Gastroesophageal sphincter (tissue), 3 donors: ENCODE measurements at regions not wholly inside any gene's neighbourhood (a gene's known extent, or its start where the extent isn't known, plus 50 kb on each side); places are given as distances from the start of the nearest gene placed in this dataset.

Source experiments
- EP300 ChIP-seq: sonication (generic); formaldehyde crosslinking; IDR thresholded peaks from one replicate; pipeline ENCODE4 v1.6.1; 2017; ENCODE audit warnings: antibody characterized with exemption, mild to moderate bottlenecking
- POLR2A ChIP-seq, 2 donors: fragments of 450-650 bp; IDR thresholded peaks; one replicate each; pipeline ENCODE4 v1.6.1; 2017; ENCODE audit warnings: antibody characterized with exemption in 2 of 2, mild to moderate bottlenecking in 2 of 2, moderate library complexity in 1 of 2
- POLR2AphosphoS5 ChIP-seq: sonication (generic); formaldehyde crosslinking; IDR thresholded peaks from one replicate; pipeline ENCODE4 v1.6.1; 2017; ENCODE audit warnings: antibody characterized with exemption
- TF ChIP-seq, protein P1 (sequence below), 4 experiments: fragments of 200-600 bp in 2 of 4; fragments of 450-650 bp in 2 of 4; sonication (generic) in 1 of 4; IDR thresholded peaks; one replicate each; pipeline ENCODE4 v1.5.1; 2017 to 2019; ENCODE audit warnings: antibody characterized with exemption in 4 of 4, mild to moderate bottlenecking in 2 of 4, moderate library complexity in 2 of 4

- TF ChIP-seq, protein P1, sequence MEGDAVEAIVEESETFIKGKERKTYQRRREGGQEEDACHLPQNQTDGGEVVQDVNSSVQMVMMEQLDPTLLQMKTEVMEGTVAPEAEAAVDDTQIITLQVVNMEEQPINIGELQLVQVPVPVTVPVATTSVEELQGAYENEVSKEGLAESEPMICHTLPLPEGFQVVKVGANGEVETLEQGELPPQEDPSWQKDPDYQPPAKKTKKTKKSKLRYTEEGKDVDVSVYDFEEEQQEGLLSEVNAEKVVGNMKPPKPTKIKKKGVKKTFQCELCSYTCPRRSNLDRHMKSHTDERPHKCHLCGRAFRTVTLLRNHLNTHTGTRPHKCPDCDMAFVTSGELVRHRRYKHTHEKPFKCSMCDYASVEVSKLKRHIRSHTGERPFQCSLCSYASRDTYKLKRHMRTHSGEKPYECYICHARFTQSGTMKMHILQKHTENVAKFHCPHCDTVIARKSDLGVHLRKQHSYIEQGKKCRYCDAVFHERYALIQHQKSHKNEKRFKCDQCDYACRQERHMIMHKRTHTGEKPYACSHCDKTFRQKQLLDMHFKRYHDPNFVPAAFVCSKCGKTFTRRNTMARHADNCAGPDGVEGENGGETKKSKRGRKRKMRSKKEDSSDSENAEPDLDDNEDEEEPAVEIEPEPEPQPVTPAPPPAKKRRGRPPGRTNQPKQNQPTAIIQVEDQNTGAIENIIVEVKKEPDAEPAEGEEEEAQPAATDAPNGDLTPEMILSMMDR (IDR thresholded peaks at IDR 0.05) = no peak
- TF ChIP-seq EP300 = no peak
- TF ChIP-seq POLR2A (IDR thresholded peaks at IDR 0.05) = no peak
- TF ChIP-seq POLR2AphosphoS5 = no peak
Measured at GRCh38 chr3:20666091-20666490, 480.1 kb upstream of the SGO1 start.
